Suprapubic skin (tissue), 4 donors: ENCODE measurements at regions not wholly inside any gene's neighbourhood (a gene's known extent, or its start where the extent isn't known, plus 50 kb on each side); places are given as distances from the start of the nearest gene placed in this dataset.

Experiments
- EP300 ChIP-seq: sonication (generic); formaldehyde crosslinking; IDR thresholded peaks from one replicate; pipeline ENCODE4 v1.6.1; 2017; ENCODE audit warnings: antibody characterized with exemption
- POLR2A ChIP-seq, 2 donors: fragments of 450-650 bp; IDR thresholded peaks; one replicate each; pipeline ENCODE4 v1.6.1; 2017; ENCODE audit warnings: antibody characterized with exemption in 2 of 2, mild to moderate bottlenecking in 2 of 2, moderate library complexity in 2 of 2
- POLR2AphosphoS5 ChIP-seq, 3 donors: sonication (generic); formaldehyde crosslinking; IDR thresholded peaks; one replicate each; pipeline ENCODE4 v1.6.1; 2017; ENCODE audit warnings: antibody characterized with exemption in 3 of 3
- TF ChIP-seq, protein P1 (sequence below), 2 donors: fragments of 200-600 bp in 1 of 2; fragments of 450-650 bp in 1 of 2; sonication (generic) in 1 of 2; IDR thresholded peaks; one replicate each; pipeline ENCODE4 v1.5.1; 2016 to 2019; ENCODE audit warnings: antibody characterized with exemption in 2 of 2, mild to moderate bottlenecking in 1 of 2, moderate library complexity in 1 of 2

DNA sequence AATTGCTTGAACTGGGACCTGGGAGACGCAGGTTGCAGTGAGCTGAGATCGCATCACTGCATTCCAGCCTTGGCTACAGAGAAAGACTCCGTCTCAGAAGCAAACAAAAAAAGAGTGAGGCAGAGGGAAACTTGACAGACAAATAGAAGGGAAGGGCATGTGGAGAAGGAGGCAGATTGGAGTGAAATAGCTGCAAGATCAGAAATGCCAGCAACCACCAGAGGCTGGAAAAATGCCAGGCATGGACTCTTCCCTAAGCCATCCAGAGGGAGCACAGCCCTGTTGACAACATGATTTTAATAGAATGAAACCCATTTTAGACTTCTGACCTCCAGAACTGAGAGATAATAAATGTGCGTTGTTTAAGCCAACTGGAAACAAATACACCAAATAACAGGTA lies 447.2 kb upstream of the SPHKAP start:
- TF ChIP-seq EP300 = no peak
- TF ChIP-seq, protein P1, sequence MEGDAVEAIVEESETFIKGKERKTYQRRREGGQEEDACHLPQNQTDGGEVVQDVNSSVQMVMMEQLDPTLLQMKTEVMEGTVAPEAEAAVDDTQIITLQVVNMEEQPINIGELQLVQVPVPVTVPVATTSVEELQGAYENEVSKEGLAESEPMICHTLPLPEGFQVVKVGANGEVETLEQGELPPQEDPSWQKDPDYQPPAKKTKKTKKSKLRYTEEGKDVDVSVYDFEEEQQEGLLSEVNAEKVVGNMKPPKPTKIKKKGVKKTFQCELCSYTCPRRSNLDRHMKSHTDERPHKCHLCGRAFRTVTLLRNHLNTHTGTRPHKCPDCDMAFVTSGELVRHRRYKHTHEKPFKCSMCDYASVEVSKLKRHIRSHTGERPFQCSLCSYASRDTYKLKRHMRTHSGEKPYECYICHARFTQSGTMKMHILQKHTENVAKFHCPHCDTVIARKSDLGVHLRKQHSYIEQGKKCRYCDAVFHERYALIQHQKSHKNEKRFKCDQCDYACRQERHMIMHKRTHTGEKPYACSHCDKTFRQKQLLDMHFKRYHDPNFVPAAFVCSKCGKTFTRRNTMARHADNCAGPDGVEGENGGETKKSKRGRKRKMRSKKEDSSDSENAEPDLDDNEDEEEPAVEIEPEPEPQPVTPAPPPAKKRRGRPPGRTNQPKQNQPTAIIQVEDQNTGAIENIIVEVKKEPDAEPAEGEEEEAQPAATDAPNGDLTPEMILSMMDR (IDR thresholded peaks at IDR 0.05) = no peak
- no peak for TF ChIP-seq POLR2AphosphoS5 (IDR thresholded peaks at IDR 0.05)
- no peak for TF ChIP-seq POLR2A (IDR thresholded peaks at IDR 0.05)
